GM12873 (cell line): ENCODE measurements at regions not wholly inside any gene's neighbourhood (a gene's known extent, or its start where the extent isn't known, plus 50 kb on each side); places are given as distances from the start of the nearest gene placed in this dataset.
A peak's percentile ranks its signal among the peaks of the same experiment; 100 is the strongest.

Experiments used
- TF ChIP-seq, protein P1 (sequence below): IDR thresholded peaks from 2 replicates; pipeline ENCODE4 v1.5.1; 2012; ENCODE audit warnings: low read depth, mild to moderate bottlenecking, moderate library complexity, low read length, control low read depth; ENCODE audit not compliant: insufficient read depth; ENCODE audit errors: missing control alignments

DNA sequence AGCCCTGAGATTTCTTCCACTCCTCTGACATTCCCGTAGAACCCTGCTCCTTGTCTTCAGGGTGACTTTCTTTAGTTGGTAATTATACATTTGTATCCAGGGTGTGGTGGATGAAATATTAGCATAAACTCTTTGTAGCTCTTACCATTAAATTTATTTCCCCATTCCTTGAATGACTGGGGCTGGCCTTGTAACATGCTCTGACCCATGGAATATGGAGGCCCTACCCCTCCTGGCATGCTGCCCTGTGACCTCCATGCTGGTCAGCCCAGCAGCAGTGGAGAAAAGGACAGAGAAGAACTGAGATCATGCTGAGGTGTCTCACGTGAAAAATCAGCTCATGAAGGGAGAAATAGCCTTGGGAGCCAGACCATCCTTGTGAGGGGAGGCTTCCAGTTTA is 96.1 kb upstream of the PROK2 start:
- TF ChIP-seq, protein P1, sequence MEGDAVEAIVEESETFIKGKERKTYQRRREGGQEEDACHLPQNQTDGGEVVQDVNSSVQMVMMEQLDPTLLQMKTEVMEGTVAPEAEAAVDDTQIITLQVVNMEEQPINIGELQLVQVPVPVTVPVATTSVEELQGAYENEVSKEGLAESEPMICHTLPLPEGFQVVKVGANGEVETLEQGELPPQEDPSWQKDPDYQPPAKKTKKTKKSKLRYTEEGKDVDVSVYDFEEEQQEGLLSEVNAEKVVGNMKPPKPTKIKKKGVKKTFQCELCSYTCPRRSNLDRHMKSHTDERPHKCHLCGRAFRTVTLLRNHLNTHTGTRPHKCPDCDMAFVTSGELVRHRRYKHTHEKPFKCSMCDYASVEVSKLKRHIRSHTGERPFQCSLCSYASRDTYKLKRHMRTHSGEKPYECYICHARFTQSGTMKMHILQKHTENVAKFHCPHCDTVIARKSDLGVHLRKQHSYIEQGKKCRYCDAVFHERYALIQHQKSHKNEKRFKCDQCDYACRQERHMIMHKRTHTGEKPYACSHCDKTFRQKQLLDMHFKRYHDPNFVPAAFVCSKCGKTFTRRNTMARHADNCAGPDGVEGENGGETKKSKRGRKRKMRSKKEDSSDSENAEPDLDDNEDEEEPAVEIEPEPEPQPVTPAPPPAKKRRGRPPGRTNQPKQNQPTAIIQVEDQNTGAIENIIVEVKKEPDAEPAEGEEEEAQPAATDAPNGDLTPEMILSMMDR: no peak

GRCh38 chr3:71879089-71879488 is 94.1 kb upstream of the PROK2 start:
- TF ChIP-seq, protein P1: no peak

DNA sequence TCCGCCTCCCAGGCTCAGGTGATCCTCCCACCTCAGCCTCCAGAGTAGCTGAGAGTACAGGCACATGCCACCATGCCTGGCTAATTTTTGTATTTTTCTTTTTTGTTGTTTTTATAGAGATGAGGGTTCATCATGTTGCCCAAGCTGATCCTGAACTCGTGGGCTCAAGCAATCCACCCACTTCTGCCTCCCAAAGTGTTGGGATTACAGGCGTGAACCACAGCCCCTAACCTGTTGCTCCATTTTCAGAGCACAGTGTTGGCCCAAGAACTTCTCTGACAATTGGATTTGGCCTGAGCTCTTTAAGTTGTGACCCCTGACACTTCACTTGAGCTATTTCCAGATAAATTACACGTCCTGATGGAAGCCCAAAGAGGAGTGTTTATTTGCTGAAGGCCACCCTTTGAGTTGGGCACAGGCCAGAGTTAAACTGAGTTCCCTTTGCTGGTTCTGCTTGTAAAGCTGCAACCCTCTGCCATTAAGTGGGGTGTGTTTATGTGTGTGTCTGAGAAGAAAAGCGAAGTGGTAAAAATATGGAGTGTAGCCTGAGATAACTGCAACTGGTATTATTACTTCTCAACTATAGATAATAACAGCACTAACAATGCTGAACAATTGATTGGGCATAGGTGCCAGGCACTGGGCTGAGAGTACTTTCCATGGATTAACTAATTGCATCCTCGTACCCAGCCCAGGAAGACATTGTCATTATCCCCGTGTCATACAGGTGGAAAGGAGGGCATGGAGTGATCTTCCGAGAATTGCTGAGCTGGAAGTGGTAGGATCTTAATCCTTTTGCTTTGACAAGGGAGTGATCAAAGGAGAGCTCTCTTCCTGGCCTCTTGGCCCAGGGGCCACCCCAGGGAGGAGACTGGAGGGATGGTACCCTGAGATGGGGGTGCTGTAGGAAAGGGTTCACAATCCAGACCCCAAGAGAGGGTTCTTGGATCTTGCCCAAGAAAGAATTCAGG is 91.5 kb upstream of the PROK2 start:
- TF ChIP-seq, protein P1: no peak

DNA sequence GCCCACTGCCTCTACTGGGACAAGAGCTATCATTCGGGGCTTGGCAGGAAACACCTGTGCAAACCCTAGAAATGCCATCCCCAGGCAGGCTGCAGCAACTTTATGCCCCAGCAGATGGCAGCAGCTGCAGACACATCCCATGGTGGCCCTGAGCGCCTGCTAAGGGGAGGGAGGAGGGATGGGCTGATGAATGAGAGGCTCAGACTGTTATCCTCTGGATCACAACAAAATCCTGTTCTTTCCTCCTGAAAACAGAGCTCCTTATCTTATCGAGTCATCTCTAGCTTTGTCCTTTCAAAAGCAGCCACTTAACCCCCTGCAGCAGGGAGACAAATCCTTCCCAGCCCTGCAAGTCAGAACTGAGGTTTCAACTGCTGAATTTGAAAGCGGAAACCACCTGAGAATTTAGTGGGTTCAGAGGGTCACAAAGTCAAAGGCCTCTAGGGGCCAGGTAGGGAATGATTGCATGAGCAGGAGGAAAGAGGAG is 90.6 kb upstream of the PROK2 start:
- TF ChIP-seq, protein P1: peak; percentile 95

DNA sequence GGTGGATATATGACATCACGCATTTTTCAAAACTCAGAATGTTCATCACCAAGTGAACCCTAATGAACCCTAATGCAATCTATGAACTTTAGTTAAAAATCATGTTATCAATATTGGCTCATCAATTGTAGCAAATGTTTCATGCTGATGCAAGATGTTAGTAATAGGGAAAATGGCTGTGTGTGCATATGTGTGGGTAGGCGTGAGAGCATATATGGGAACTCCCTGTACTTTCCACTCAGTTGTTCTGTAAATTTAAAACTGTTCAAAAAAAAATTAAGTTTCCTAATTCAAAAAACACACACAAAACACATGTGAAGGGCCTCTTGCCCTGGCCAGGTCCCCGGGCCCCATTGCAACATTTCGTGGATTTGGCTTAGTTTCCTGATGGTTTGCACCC is 89.7 kb upstream of the PROK2 start:
- TF ChIP-seq, protein P1: no peak

DNA sequence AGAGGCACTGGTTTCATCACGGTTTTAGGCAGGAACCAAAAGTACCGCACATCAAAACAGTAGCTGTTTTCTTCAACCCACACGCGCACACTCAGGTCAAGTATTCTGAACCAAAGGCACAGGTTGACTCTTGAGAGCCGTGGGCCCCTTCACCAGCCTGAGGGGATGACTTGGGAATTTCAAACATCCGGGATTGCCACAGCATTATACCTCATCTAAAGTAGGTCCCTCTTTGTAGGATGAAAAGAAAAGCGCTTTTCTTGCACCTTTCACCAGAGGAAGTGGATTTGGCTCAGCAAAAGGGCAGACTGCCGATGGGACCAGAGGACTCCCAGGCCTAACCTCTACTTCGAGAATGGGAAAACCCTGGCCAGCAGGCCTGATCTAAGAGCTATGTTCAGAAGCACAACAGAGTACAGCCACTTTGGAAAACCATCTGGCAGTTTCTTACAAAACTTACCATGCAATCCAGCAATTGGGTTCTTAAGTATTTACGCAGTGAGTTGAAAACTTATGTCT is 88.2 kb upstream of the PROK2 start:
- TF ChIP-seq, protein P1: no peak

DNA sequence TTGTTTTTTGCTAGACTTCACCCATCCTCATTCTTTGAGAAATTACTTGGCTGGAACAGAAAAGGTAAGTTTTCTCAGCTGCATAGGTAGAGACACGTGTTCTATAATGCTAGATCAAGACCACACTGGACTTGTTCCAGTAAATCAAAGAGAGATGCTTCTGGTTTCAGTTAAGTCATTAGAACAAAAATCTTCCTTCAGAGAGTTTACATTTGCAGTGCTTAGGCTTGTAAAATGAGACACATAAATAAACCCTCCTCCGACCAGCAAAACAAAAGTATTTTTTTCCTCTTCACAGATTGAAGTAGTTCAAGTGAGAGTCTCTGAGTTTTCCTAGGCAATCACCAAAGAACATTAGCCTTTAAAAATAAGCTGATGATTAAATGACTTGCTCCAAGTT is 87.3 kb upstream of the PROK2 start:
- TF ChIP-seq, protein P1: no peak
